Esophagus muscularis mucosa (tissue), 4 donors: ENCODE measurements at regions not wholly inside any gene's neighbourhood (a gene's known extent, or its start where the extent isn't known, plus 50 kb on each side); places are given as distances from the start of the nearest gene placed in this dataset.

Source experiments
- DNase-seq: peaks from one replicate; pipeline ENCODE4 v3.0.0-alpha.2; 2017; ENCODE audit errors: extremely low spot score
- H3K27ac ChIP-seq, 4 donors: fragments of 200-600 bp; sonication (generic); replicated peaks in 1 of 4; 1 replicate in 3 of 4; 2 replicates in 1 of 4; pipeline ENCODE4 v1.5.1; 2016 to 2019; ENCODE audit warnings: mild to moderate bottlenecking in 1 of 4
- H3K27me3 ChIP-seq, 4 donors: fragments of 200-600 bp; sonication (generic); one replicate each; pipeline versions ENCODE4 v1.5.1 to v1.6.0; 2016 to 2019
- H3K36me3 ChIP-seq, 4 donors: fragments of 200-600 bp; sonication (generic); one replicate each; pipeline ENCODE4 v1.5.1; 2016 to 2019
- H3K4me1 ChIP-seq, 4 donors: fragments of 200-600 bp; sonication (generic); one replicate each; pipeline ENCODE4 v1.5.1; 2016 to 2019
- H3K4me3 ChIP-seq, 4 donors: fragments of 200-600 bp; sonication (generic); 1 replicate in 2 of 4; 2 replicates in 2 of 4; pipeline ENCODE4 v1.5.1; 2016 to 2019; ENCODE audit warnings: mild to moderate bottlenecking in 4 of 4, moderate library complexity in 1 of 4
- H3K9me3 ChIP-seq, 4 donors: fragments of 200-600 bp; sonication (generic); 1 replicate in 3 of 4; 2 replicates in 1 of 4; pipeline ENCODE4 v1.5.1; 2016 to 2019
- CTCF ChIP-seq, 3 experiments: fragments of 200-600 bp in 2 of 3; fragments of 450-650 bp in 1 of 3; sonication (generic) in 2 of 3; IDR thresholded peaks; one replicate each; pipeline ENCODE4 v1.5.1; 2017 to 2019; ENCODE audit warnings: antibody characterized with exemption in 3 of 3, mild to moderate bottlenecking in 2 of 3, moderate library complexity in 1 of 3
- EP300 ChIP-seq: sonication (generic); formaldehyde crosslinking; IDR thresholded peaks from one replicate; pipeline ENCODE4 v1.6.1; 2017; ENCODE audit warnings: antibody characterized with exemption
- POLR2A ChIP-seq: fragments of 450-650 bp; IDR thresholded peaks from one replicate; pipeline ENCODE4 v1.6.1; 2017; ENCODE audit warnings: antibody characterized with exemption, moderate library complexity, mild to moderate bottlenecking, low read depth
- POLR2AphosphoS5 ChIP-seq, 2 donors: sonication (generic); formaldehyde crosslinking; IDR thresholded peaks; one replicate each; pipeline ENCODE4 v1.6.1; 2017; ENCODE audit warnings: antibody characterized with exemption in 2 of 2
- WGBS: methylation state at CpG from one replicate; pipeline ENCODE4 v1.1.5; 2018; 5-methylcytosine and 5-hydroxymethylcytosine counted together
- intact Hi-C: fragments of 100-400 bp; cut with DNase I; formaldehyde crosslinking; loops from one replicate; pipeline ENCODE4 v1.15.1; 2023

DNA sequence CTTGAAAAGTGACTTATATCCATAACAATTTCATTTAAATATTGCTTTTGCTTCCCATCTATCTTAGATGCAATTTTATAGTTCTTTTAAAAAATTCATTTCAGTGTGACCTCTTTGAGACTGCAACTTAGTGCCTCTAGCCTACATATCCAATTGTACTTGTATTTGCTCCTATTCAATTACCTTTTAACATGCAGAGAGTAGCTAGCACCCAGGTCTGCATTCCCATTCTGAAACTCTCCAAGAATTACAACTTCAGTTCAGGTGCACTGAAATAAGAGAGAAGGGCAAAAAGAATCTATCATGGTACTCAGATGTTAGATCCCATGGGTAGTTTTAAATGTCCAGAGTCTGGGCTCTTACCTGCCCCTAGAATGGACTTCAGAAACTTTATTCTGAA, 765.4 kb upstream of the SLC35B3 start:
- DNase-seq: no peak
- no peak overlapping the region for H3K4me3 ChIP-seq
- no peaks in the 10 kb centered on the region for H3K4me1 ChIP-seq
- no peaks in the 10 kb centered on the region for H3K36me3 ChIP-seq
- intact Hi-C loops: no loop called here
- peaks cover 0 to 9% (median 2%) of the 10 kb centered on the region in 4 donors for H3K9me3 ChIP-seq
- no peak for TF ChIP-seq EP300
- no peak for TF ChIP-seq CTCF (IDR thresholded peaks at IDR 0.05)
- no peak for TF ChIP-seq POLR2A
- no peak for TF ChIP-seq POLR2AphosphoS5 (IDR thresholded peaks at IDR 0.05)
- no peaks in the 10 kb centered on the region for H3K27me3 ChIP-seq
- no peak overlapping the region for H3K27ac ChIP-seq

- H3K9me3 ChIP-seq: no peaks in the 10 kb centered on the region
- TF ChIP-seq POLR2AphosphoS5 (IDR thresholded peaks at IDR 0.05) (no peak), CTCF (IDR thresholded peaks at IDR 0.05) (no peak), POLR2A (no peak), EP300 (no peak)
- no peaks in the 10 kb centered on the region for H3K27me3 ChIP-seq
- no peaks in the 10 kb centered on the region for H3K36me3 ChIP-seq
- 79% methylated on average over 3 of the region's 3 CpGs for WGBS
- intact Hi-C loops: no loop called here
- H3K27ac ChIP-seq: no peak overlapping the region
- DNase-seq: no peak
- no peak overlapping the region for H3K4me3 ChIP-seq
- H3K4me1 ChIP-seq: no peaks in the 10 kb centered on the region
Measured at GRCh38 chr6:9197726-9198125, 762.4 kb upstream of the SLC35B3 start.

DNA sequence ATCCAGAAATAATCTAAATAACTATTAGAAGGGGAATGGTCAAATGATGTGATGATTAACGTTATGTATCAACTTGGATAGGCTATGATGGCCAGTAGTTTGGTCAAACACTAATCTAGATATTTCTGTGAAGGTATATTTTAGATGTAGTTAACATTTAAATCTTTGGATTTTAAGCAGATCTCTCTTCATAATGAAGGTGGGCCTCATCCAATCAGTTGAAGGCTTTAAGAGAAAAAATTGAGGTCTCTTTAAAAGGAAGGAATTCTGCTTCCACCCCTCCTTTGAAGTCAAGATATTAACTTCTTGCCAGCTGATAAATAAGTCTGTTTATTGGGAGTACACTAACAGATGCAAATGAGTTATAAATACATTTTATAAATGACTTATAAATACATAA, 760.0 kb upstream of the SLC35B3 start:
- WGBS: 76% methylated on average over 1 of the region's 1 CpG

GRCh38 chr6:9192405-9192909, 757.1 kb upstream of the SLC35B3 start:
- Histone ChIP-seq H3K36me3 (no peaks in the 10 kb centered on the region), H3K27me3 (no peaks in the 10 kb centered on the region), H3K9me3 (no peaks in the 10 kb centered on the region), H3K4me1 (no peaks in the 10 kb centered on the region), H3K27ac (no peak overlapping the region), H3K4me3 (no peak overlapping the region)
- TF ChIP-seq POLR2A (no peak), POLR2AphosphoS5 (IDR thresholded peaks at IDR 0.05) (no peak), EP300 (no peak), CTCF (IDR thresholded peaks at IDR 0.05) (no peak)
- DNase-seq: no peak
- intact Hi-C loops: no loop called here
- 90% methylated on average over 4 of the region's 4 CpGs for WGBS

More for the DNA sequence above, 760.0 kb upstream of the SLC35B3 start:
- no peaks in the 10 kb centered on the region for H3K9me3 ChIP-seq
- no peak overlapping the region for H3K27ac ChIP-seq
- H3K36me3 ChIP-seq: no peaks in the 10 kb centered on the region
- intact Hi-C loops: no loop called here
- TF ChIP-seq EP300 (no peak), POLR2A (no peak), CTCF (IDR thresholded peaks at IDR 0.05) (no peak), POLR2AphosphoS5 (IDR thresholded peaks at IDR 0.05) (no peak)
- H3K27me3 ChIP-seq: no peaks in the 10 kb centered on the region
- H3K4me3 ChIP-seq: no peak overlapping the region
- no peak for DNase-seq
- H3K4me1 ChIP-seq: no peaks in the 10 kb centered on the region

DNA sequence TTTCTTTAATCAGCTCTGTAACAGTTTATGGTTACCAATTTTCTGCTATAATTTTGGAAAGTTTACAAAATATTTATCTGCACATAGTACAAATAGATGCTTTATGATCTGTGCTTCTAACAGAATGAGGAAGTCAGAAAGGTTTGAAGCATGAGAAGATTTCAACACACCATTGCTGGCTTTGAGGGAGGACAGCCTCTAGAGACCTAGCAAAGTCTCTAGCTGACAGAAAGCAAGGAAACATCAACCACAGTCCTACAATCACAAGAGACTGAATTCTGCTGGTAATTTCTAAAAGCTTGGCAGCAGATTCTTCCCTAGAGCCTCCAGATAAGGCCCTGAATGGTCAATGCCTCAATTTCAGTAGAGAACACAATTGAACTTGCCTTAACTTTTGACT, 750.8 kb upstream of the SLC35B3 start:
- TF ChIP-seq POLR2AphosphoS5 (IDR thresholded peaks at IDR 0.05) (no peak), CTCF (IDR thresholded peaks at IDR 0.05) (no peak), POLR2A (no peak), EP300 (no peak)
- H3K4me3 ChIP-seq: no peak overlapping the region
- peaks cover 0 to 4% (median 0%) of the 10 kb centered on the region in 4 donors for H3K9me3 ChIP-seq
- DNase-seq: no peak
- no peaks in the 10 kb centered on the region for H3K4me1 ChIP-seq
- intact Hi-C loops: no loop called here
- H3K27ac ChIP-seq: no peak overlapping the region
- H3K36me3 ChIP-seq: no peaks in the 10 kb centered on the region
- H3K27me3 ChIP-seq: no peaks in the 10 kb centered on the region
